ENCODE measurements at regions not wholly inside any gene's neighbourhood (a gene's known extent, or its start where the extent isn't known, plus 50 kb on each side); places are given as distances from the start of the nearest gene placed in this dataset.

DNA sequence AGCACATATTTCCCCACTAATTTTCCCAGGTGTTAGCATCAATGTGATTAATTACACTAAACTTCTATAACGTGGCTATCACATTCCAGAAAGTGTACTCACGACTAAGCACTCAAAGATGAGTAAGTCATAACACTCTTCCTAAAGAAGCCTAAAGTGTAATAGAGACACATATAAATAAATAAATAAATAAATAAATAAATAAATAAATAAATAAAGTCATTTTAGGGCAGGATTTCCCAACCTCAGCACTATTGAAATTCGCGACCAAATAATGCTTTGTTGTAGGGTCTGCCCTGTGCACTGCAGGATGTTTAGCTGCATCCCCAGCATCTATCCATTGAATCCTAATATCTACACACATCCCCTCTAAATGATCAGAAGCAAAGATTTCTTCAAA is 390.9 kb downstream of the CDH7 start (continued):
- TF ChIP-seq PHF8 (conservative IDR thresholded peaks at IDR 0.05; ENCODE audit: low read depth, low read length) (no peak), NRF1 (IDR thresholded peaks at IDR 0.05; ENCODE audit: low read depth, low read length) (no peak), BCL11A (IDR thresholded peaks at IDR 0.05; ENCODE audit: low read depth in 2 of 2, low read length in 2 of 2) (no peak), MAFK (IDR thresholded peaks at IDR 0.05; ENCODE audit: low read depth, low read length) (no peak)
